HG03342 (cell line): ENCODE measurements at regions not wholly inside any gene's neighbourhood (a gene's known extent, or its start where the extent isn't known, plus 50 kb on each side); places are given as distances from the start of the nearest gene placed in this dataset.
"Not testable (repeated sequence)": the region's sequence is repeated elsewhere in the genome, so short reads cannot be mapped to it uniquely, and the experiment has no call there.

ENCODE experiments used
- ATAC-seq: cut with Tn5 transposase; IDR thresholded peaks from one replicate; pipeline ENCODE4 v1.9.1; 2021; ENCODE audit warnings: mild to moderate bottlenecking, moderate library complexity; ENCODE audit not compliant: unreplicated experiment

DNA sequence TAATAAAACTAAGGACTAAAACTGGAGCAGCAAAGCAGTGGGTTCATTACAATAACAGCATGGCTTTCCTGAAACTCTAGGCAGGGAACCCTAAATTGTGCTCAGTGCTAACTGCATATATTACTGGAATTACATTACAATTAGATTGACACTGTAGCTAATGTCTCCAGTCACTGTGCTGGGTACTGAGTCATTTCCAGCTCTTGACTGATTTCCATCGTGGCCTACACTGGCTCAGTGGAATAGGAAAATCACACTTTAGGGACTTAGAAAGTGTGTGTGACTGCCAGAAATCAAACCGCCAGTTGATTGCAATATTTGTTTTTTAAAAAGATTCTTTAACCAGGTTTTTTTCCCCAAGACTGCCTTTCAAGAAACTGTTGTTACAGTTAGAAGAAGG lies 1447.4 kb upstream of the GOT2 start:
- no peak for ATAC-seq

DNA sequence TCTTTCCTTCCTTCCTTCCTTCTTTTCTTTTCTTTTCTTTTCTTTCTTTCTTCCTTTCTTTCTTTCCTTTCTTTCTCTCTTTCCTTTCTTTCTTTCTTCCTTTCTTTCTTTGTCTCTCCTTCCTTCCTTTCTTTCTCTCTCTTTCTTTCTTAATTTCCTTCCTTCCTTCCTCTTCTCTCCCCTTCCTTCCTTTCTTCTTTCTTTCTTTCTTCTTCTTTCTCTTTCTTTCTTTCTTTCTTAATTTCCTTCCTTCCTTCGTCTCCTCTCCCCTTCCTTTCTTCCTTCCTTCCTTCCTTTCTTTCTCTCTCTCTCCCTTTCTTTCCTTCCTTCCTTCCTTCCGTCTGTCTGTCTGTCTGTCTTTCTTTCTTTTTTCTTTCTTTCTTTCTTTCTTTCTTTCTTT lies 1446.5 kb upstream of the GOT2 start:
- no peak for ATAC-seq

DNA sequence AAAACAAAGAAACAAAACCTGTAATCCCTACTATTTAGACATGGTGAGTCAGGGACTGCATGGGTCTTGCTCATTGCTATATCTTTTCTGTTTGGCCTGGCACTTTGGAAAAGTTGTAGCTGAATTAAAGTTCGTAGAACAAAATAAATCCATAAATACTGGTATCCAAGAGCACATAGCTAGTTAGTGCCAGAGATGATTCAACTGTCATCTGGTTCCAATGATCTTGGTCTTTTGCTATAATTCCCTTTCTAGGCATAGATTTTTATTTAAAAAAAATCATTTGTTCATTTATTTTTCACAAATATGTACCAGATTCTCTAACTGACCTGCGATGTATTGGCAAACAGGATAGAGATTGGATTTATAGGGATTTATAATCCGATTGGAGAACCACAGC lies 1436.1 kb upstream of the GOT2 start:
- no peak for ATAC-seq

DNA sequence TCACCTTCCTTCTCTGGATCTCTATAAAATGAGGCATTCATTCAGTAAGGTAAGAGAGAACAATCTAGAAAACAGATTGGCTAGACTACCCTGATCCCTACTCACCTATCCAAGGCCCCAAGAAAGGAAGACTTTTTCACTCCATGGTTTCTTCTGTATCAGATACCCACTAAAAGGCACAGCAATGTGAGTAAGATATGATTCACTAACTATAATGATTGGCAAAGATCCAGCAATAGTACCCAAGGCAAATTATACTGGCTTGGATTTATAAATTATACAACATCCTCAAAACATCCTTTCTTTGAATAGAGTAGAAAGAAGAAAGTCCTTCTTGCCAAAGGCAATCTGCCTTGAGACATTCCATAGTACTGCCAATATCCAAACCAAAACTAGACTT lies 1432.0 kb upstream of the GOT2 start:
- ATAC-seq = no peak

DNA sequence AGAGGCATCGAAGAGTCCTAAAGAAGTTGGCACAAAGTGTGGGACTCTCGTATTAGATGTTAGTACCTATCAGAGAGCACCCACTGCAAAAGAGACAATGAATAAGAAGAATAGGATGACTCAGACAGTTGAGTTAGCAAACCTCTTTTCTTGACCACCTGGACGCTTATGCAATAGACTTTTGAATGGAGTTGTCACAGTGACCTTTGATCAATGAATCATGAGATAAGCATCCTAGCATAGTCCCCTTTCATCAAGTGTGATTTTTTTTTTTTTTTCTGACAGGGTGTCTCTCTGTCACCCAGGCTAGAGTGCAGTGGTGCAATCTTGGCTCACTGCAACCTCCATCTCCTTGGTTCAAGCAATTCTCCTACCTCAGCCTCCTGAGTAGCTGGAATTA lies 1417.9 kb upstream of the GOT2 start:
- no peak for ATAC-seq

DNA sequence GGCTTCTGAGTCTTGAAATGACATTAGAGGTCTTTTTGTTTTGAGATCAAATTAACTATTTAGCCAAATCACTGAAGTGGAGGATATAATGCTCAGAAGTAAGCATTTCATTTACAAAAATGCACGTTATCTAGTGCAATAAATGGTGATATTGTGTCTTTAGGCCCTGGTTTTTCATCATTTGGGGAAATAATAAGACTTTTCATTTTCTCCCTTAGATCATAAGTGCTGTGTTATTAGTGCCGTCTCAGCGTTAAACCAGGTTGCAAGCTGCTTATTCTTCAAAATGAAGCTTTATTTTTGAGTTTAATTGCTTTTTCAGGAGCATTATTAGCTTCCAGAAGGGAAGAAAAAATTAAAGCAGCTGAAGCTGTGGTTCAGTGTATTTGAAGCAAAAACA lies 1416.8 kb upstream of the GOT2 start:
- ATAC-seq = no peak

DNA sequence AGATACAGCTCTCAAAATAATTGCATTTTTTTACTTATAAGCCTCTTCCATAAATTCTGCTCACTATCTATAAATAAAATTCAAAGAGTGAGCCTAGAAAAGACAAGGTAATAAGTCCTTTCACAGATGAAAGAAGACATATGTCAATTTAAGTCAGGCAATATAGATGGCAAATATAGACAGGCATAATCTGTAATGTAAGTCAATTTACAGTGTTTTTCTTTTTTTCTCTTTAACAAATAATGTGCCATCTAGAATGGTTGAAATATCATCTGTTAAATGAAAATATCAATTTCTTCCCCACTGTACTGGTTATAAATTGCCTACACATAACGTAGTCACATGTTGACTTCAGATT lies 1409.2 kb upstream of the GOT2 start:
- ATAC-seq = no peak

DNA sequence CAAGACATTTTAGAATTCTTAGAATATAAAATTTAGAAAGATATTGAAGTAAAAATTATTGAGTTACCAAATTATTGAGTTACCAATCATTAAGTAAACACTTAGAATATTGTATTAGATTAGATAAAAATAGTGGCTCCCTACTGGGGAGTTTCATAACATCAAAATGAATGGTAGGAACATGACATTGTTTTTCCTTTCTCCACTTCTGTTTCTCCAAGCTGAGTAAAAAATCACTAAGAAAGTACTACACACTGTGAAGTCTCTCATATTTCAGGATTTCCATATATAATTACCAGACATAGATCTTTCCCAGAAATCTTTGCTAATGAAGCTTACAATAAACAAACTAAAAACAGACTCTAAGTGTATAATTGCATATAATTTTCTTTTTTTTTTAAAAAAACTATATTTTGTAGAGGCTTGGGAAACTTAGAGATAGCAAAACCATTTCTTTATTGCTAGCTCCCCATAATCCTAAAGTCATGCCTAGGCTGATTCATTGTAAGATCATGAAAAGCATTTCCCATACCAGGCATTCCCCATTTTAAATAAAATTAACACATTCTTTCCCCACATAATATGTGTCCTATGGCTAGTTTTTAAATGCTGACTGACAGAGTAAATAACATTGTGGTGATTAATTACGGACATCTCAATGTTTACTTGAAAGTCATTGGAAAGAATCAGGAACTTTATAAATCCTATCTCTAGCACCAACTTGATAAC lies 1408.7 kb upstream of the GOT2 start:
- no peak for ATAC-seq

DNA sequence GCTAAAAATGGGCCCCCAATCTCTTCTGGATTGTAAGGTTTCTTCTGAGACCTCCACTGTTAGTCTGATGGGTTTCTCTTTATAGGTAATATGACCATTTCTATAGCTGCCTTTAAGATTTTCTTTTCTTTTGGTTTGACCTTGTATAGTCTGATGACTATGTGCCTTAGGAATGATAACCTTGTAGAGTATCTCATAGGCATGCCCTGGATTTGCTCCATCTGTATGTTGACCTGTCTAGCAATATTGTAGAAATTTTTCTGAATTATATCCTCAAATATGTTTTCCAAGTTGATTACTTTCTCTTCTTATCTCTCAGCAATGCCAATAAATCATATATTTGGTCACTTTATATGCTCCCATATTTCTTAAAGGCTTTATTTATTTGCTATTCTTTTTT lies 1403.8 kb upstream of the GOT2 start:
- no peak for ATAC-seq

DNA sequence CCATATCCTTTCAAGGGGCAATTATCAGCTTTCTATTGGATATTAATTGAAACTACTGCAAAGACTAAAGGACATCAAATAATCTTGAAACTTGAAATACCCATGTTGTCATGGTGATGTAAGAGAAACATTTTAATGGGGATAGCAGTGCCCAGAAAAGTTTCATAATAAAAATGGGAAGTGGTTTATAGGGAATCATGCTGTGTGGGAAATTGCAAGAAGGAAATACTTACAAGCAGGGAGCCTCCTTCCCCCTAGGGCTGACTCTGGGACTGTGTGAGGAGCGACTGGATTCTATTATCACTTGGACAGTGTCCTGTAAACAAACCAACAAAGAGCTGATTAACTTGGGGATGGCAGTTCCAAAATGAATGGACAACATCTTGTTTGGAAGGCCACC lies 1393.1 kb upstream of the GOT2 start:
- no peak for ATAC-seq

DNA sequence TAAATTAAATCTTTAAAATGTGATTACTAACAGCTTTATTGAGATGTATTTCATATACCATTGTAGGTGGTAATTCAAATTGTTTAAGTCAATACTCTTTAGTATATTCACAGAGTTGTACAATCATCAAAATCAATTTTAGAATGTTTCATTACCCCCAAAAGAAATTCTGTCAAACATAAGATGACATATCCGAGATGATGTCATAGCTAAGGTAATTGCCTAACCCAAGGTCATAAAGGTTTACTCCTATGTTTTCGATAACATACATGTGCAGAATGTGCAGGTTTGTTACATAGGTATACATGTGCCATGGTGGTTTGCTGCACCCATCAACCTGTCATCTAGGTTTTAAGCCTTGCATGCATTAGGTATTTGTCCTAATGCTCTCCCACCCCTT lies 1392.0 kb upstream of the GOT2 start:
- ATAC-seq = not testable (repeated sequence)

DNA sequence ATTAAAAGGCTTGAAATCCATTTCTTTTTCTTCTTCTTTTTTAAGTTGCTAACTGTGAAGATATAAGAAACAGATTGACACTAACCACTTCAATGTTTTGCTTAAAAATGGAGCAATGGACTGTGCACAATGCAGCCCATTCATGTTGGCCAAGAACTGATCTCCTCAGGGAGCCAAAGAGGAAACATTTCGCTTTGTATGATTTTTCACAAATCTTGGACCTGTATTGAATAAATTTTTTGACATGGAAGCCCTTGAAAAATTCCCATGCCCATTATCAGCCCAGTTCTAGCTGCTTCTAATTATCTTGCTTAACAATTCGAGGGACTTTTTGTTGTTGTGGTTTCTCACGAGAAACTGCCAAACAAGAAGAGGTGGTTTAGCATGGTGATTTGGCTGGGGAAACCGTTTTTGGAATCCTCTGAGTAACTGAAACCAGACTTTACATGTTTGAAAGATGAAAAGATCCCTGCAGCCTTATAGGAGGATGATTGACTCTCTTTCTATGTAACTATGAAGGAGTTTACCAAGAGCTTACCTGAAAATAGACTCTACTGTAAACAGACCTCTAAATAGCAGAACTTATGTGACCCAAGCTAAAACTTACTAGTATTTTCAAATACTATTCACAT lies 1389.4 kb upstream of the GOT2 start:
- ATAC-seq = no peak

DNA sequence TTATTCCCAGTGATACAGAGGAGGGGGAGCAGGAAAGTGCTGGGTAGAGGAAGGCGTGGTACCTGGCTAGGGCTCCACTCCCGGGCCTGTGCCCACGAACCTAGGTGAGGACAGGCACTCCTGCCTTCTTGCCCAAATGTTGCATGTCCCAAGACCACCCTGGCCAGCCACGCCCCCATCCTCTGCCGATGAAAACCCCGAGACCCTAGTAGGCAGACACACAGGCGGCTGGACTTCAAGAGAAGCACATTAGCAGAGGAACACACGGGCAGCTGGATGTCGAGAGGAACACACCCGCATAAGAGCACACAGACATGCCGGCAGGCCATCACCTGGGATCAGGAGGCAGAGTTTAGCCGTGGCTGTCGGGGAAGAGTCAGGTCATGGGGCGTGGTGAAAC lies 1386.5 kb upstream of the GOT2 start:
- ATAC-seq = no peak

DNA sequence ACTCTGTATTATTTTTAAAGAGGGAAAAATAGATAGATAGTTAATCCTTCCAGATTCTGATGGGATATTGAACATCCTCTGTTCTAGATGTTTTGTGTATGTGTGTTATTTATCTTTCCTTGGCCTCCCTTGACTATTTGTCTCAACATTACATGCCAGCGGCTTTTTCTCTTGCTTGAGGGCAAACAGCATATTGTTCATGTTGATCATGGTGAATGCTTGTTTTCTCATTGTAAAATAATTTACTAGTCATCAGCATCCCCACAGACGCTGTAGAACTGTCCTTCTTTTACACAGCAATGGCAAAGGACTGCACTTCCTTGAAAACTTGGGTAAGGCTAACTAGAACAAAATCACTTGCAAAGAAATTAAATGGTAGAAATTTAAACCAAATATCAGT lies 1376.4 kb upstream of the GOT2 start:
- ATAC-seq = no peak

DNA sequence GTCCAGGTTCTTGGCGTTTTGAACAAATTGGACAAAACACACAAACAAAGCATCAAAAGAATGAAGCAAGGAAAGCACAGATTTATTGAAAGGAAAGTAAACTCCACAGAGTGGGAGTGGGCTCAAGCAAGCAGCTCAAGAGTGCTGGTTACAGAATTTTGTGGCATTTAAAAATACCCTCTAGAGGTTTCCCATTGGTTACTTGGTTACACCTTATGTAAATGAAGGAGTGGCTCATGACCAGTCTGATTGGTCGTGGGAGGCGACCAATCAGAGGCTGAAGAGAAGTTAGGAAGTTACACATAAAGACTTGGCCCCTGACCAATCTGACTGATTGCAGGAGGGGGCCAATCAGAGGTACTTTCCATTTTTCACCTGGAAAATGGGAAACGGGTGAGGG lies 1373.8 kb upstream of the GOT2 start:
- ATAC-seq = no peak

DNA sequence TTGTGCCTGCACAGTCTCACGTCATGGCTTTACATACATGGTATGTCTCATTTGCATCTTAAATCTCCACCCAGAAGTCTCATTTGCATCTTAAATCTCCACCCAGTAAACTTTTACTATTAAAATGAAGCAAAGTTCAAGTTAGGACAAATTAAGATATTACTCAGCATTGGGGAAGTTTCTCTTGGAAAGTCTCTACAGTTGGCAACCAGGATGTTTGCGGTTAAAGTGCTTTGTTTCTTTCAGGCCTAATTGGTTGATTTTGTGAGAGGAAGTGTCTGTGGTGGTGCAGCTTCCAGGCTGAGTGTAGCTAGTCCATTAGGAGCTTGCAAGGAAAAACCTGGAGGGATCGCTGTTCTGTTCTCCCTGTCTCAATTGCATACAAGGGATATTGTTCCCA lies 1373.3 kb upstream of the GOT2 start:
- ATAC-seq = no peak

DNA sequence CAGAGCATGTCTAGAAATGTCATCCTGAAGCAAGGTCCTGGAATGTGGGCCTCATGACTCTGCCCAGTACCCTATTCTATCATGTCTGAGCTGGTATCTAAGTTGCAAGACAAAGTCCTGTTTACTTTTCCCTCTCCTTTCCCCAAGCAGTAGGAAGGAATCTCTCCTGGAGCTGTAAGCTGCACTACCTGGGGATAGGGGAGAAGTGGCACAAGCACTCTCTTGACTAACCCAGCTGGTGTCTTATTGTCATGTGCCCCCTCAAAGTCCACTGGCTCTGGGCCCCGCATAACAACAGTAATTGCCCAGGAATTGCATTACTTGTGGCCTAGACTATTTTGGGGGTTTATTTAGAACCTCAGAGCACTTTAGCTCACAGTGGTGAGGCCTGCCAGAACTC lies 1366.3 kb upstream of the GOT2 start:
- no peak for ATAC-seq

DNA sequence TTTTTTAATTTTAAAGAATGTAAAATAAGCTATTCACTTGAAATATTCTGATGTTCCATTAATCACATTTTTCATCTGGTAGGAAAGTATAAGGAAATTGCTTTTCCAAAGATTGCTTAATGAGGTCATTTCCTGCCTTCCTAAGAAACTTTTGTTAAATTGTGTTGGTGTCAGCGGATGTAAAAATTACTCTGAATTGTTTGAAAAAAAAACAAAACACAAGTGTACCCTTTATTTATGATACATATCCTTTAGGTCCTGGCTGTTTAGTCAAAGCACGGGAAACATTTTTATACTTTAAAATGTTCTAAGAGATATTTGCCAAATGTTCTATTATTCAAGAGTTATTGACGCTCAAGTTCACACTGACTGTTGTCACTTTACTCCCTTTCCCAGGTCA lies 1357.4 kb upstream of the GOT2 start:
- no peak for ATAC-seq

DNA sequence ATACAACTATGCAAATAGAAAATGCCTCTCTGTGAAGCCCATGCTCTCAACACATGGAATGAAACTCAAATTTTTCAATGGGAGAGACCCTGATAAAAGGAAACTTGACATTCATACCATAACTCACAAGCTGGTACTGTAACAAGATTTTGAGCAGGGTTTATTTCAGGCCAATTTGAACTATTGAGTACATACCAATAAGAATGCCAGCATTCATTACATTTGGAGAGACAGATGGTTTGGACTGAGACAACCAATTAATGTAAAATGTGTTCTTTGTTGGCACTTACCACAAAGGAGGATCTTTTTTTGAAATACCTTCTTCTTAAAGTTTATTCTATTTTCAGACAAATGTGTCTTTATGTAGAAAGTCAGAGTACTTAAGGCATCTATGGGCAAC lies 1357.0 kb upstream of the GOT2 start:
- no peak for ATAC-seq

DNA sequence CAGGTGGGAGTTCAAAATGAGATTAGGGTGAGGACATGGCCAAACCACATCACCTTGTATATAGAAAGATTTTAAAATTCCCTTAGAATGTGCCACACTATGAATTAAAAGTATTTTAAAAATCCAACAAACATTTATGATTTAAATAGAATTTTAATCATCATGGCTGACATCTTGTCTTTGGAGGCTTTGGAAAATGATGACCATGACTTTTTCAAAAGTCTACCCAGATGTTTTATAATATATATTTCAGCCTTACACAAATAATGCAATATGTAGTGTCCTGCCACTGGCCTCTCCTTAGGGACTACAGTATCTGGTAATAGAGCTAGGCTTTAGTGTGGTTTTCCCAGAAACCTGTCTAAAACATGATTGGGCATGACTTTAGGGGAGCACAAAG lies 1353.4 kb upstream of the GOT2 start:
- no peak for ATAC-seq

DNA sequence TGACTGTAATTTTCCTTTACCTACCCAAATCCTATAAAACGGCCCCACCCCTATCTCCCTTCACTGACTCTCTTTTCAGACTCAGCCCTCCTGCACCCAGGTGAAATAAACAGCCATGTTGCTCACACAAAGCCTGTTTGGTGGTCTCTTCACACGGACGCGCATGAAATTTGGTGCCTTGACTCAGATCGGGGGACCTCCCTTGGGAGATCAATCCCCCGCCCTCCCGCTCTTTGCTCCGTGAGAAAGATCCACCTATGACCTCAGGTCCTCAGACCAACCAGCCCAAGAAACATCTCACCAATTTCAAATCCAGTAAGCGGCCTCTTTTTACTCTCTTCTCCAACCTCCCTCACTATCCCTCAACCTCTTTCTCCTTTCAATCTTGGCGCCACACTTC lies 1344.7 kb upstream of the GOT2 start:
- ATAC-seq = not testable (repeated sequence)

DNA sequence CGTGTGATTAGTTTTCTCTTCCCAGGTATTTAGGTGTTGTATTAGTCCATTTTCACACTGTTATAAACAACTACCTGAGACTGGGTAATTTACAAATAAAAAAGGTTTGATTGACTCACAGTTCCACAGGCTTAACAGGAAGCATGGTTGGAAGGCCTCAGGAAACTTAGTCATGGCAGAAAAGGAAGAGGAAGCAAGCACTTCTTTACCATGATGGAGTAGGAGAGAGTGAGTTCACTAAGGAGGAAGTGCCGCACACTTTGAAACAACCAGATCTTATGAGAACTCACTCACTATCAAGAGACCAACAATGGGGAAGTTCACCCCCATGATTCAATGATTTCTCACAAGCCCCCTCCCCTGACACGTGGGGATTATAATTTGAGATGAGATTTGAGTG lies 1343.7 kb upstream of the GOT2 start:
- no peak for ATAC-seq

DNA sequence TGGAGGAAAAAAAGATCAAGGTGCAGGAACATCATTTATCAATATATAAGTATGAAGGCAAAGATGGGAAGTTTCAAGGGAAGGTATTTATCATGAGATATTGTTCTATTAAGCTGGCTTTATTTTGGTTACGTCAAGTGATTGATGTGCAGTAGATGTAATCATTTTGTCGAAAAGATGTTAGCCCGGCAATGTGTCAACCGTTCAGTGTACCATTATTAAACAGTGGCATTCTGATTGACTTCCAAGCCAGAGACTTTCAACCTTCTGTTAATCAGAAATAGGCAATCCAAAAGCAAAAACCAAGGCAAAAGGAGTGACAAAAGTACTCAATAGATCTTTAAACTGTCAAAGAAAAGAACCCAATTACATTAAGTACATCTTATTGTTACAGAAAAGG lies 1340.3 kb upstream of the GOT2 start:
- ATAC-seq = no peak
